Amniotic stem cell (primary cell): ENCODE measurements at regions not wholly inside any gene's neighbourhood (a gene's known extent, or its start where the extent isn't known, plus 50 kb on each side); places are given as distances from the start of the nearest gene placed in this dataset.
"Not testable (repeated sequence)": the region's sequence is repeated elsewhere in the genome, so short reads cannot be mapped to it uniquely, and the experiment has no call there.

Experiments used
- DNase-seq: peaks from one replicate; lab custom pipeline; 2025; lab: John Stamatoyannopoulos, UW

DNA sequence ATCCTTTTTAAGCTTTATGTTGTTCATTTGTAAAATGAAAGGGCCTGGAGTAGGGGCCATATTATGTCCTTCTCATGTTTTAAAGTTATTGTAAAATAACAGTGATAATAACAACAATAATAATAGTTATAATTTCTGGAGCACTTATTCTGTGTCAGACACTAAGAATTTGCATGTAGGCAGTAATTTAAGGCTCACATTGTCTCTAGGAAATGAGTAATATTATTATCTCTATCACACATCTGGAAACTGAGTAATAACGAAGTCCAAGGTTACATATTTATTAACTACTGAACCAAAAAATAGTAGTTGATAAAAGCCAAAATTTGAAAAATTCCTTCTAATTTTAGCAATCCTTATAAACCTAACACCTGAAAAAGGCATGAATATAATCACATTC is 520.7 kb upstream of the PABPC4L start:
- no peak for DNase-seq

DNA sequence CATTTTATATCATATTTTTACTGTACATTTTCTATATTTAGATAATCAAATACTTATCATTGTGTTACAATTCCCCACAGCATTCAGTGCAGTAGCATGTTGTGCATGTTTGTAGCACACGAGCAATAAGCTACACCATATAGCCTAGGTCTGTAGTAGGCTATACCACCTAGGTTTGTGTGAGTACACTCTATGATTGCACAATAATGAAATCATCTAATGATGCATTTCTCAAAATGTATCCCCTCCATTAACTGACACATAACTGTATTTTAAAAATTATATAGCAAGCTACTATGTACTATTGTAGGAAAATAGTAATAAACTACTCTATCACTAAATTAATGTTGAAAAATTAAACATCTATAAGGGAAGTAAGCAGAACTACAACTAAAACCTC is 518.4 kb upstream of the PABPC4L start:
- DNase-seq = no peak

GRCh38 chr4:134708616-134709015 is 507.0 kb upstream of the PABPC4L start:
- DNase-seq = no peak

GRCh38 chr4:134708026-134708425 is 506.4 kb upstream of the PABPC4L start:
- DNase-seq = no peak

- DNase-seq = no peak
Measured at GRCh38 chr4:134702374-134702773, 500.8 kb upstream of the PABPC4L start.

DNA sequence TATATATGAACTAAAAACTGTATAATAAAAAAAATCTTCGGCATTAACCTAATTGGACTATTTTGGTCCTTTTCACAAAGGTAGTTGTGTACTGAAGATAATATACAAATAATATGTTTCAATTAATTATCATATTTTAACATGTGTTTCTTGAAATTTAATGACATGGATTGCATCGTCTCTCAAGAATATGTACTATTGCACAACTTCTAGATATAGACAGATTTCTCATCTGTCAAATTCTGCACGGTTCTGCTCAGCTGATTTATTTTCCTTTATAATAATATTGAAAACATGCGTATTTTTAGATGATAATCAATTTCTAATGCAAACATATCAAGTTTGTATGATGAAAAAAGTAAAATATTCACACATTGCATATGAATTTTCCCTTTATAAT is 498.7 kb upstream of the PABPC4L start:
- no peak for DNase-seq

GRCh38 chr4:134698831-134699230 is 497.2 kb upstream of the PABPC4L start:
- DNase-seq = not testable (repeated sequence)

DNA sequence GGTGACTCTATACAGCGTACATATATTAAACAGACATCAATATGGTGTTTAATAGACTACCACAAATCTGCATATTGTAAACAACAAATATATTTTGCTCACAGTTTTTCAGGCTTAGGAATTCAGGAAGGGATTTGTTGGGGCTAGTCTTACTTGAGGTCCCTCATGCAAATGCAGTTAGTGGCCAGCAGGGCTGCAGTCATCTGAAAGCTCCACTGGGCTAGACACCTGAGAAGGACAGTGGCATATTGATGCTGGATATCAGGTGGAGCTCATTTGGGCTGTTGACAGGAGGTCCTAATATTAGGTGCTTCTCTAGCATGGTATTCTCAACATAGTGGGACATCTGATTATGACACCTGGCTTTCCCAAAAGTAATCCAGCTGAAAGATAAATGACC is 493.8 kb upstream of the PABPC4L start:
- no peak for DNase-seq

GRCh38 chr4:134691915-134692314 is 490.3 kb upstream of the PABPC4L start:
- DNase-seq = peak; percentile 8

GRCh38 chr4:134687646-134688628 is 486.3 kb upstream of the PABPC4L start:
- DNase-seq = no peak

DNA sequence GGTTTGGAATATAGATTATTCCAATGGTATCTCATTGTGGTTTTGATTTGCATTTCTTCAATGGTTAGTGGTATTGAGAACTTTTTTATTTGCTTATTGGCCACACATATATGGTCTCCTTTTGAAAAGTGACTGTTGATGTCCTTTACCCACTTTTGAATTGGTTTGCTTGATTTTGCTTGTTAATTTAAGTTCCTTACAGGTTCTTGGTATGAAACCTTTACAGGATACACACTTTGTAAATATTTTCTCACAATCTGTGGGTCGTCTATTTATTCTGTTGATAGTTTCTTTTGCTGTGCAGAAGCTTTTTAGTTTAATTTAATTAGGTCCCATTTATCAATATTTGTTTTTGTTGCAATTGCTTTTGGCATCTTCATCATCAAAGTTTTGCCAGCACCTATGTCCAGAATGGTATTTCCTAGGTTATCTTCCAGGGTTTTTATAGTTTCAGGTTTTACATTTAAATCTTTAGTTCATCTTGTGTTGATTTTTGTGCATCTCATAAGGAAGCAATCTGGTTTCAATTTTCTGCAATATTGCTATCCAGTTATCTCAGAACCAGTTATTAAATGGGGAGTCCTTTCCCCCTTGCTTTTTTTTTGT is 475.7 kb upstream of the PABPC4L start:
- no peak for DNase-seq

GRCh38 chr4:134668237-134668636 is 466.6 kb upstream of the PABPC4L start:
- DNase-seq = no peak

DNA sequence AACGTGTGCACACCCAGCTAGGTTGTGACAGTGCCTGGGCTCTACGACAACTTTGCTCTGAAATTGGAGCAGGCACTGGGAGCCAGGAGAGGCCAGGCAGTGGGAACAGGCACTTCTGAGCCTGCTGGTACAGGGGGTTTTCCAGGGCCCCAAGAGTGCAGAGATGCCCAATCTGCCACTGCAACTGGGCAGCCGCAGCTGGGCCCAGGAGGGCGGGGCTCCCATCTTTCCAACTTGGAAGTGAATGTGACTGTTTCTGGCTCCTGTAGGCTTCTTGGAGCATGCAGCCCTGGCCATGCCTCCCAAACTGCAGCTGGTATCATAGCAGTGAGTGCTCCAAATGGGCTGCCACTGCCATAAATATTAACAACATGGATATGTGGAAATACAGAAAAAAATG is 465.1 kb upstream of the PABPC4L start:
- no peak for DNase-seq

DNA sequence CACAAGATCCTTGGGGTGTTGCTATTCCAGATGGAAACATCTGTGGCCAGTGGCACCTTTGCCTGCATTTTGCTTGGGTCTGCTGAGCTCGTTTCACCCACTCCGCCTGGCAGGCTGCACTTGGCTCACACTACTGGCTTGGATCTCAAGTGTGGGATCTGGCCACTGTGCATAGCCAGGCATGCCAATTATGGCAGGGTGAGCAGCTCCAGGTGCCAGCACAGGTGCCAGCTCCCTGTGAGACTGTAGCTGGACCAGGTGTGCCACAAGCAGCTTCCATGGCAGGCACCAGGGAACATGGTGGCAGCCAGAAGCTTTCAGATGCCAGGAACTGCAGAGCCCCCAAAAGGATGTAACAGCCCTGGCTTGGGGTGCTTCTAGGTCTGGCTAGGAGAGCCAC is 463.8 kb upstream of the PABPC4L start:
- no peak for DNase-seq

- no peak for DNase-seq
Measured at GRCh38 chr4:134663742-134664141, 462.2 kb upstream of the PABPC4L start.

- DNase-seq = no peak
Measured at GRCh38 chr4:134650461-134650860, 448.9 kb upstream of the PABPC4L start.

DNA sequence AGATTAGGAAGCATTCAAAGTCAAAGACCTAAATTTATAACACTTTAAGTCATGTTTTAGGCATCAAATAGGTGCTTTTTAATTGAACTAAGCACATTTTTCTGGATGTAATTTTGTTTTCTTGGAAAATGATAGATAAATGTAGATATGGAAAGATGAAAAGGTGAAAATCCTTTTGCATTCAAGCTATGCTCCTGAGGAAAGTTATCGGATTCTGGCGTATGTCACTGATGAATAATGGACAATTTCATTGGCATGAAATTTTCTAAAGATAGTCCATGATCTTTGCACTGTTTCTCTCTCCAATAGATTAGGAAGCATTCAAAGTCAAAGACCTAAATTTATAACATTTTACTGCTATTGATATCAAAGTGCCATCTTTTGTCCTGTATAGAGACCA is 444.2 kb upstream of the PABPC4L start:
- DNase-seq = no peak

GRCh38 chr4:134636338-134637051 is 434.9 kb upstream of the PABPC4L start:
- no peak for DNase-seq

GRCh38 chr4:134634301-134634700 is 432.7 kb upstream of the PABPC4L start:
- DNase-seq = no peak

DNA sequence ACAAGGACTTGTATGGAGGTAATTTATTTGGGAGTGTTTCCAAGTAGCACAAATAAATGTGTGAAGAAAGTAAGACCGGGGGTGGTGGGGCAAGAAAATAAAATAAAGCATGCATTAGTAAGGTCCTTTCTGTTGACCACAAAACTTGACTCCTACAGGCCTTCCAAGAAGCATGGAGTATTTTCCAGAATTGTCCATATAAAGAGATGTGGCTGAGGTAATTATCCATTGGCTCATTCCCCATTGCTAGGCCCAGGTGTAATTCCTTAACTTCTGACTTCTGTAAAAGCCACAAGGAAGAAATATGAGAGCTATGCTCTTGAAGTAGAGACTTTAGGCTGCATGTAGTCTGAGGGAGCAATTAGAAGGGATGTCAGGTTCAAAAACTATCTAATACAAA is 430.5 kb upstream of the PABPC4L start:
- no peak for DNase-seq

DNA sequence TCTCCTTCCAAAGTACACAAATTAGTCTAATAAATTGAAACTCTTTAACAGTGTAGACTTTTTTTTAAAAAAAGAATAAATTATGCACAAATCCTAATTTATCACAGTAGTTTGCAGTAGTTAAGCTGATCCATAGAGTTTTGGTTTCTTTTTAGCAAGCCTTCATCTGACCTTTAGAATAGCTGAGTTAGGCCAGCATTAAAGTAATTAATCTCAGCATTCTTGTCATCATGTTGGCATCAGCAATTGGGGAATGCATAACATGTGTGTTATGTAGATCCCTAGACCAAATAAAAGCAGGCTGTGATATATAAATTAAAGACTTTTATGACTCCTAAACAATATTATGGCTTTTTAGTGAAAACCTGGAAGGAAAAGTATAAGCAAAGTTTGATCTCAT is 426.5 kb upstream of the PABPC4L start:
- DNase-seq = no peak

DNA sequence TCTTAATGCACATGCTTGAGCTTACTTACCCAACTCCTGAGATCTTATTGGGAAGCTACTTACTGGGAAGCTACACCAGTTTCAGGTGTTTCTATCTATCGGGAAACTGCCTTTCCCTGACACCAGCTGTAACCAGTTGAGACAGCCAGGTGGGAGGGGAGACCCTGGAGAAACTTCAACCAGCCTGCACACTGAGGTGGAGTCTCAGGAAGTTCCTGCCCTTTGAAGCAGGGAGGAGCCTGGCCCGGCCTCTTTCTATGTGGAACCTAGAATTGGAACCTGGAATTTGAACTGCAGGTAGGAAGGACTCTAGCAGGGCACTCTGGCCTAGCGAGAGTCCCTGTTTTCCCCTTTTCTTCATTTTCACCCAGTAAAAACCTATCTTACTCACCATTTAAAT is 425.8 kb upstream of the PABPC4L start:
- no peak for DNase-seq

GRCh38 chr4:134624365-134624764 is 422.8 kb upstream of the PABPC4L start:
- no peak for DNase-seq
